GM03348 (cell line): ENCODE measurements at regions not wholly inside any gene's neighbourhood (a gene's known extent, or its start where the extent isn't known, plus 50 kb on each side); places are given as distances from the start of the nearest gene placed in this dataset.
"Not testable (repeated sequence)": the region's sequence is repeated elsewhere in the genome, so short reads cannot be mapped to it uniquely, and the experiment has no call there.

Source experiments
- DNase-seq: peaks from one replicate; pipeline ENCODE4 v3.0.0; 2012; ENCODE audit warnings: low spot score

GRCh38 chr21:28590026-28590425 is 402.7 kb downstream of the LTN1 start:
- DNase-seq, result no peak

GRCh38 chr21:28588997-28589396 is 403.7 kb downstream of the LTN1 start:
- no peak for DNase-seq

GRCh38 chr21:28587748-28588147 is 404.9 kb downstream of the LTN1 start:
- DNase-seq, result peak; percentile 42

- DNase-seq, result no peak
Observed at GRCh38 chr21:28581976-28582375, 410.7 kb downstream of the LTN1 start.

GRCh38 chr21:28581311-28581731 is 411.4 kb downstream of the LTN1 start:
- peak; percentile 48 for DNase-seq

- no peak for DNase-seq
Observed at GRCh38 chr21:28580585-28580984, 412.1 kb downstream of the LTN1 start.

- no peak for DNase-seq
Observed at GRCh38 chr21:28579986-28580550, 412.6 kb downstream of the LTN1 start.

- no peak for DNase-seq
Observed at GRCh38 chr21:28568692-28569091, 424.0 kb downstream of the LTN1 start.

- DNase-seq, result not testable (repeated sequence)
Observed at GRCh38 chr21:28563933-28564332, 428.7 kb downstream of the LTN1 start.

- DNase-seq, result no peak
Observed at GRCh38 chr21:28561772-28562171, 430.9 kb downstream of the LTN1 start.

GRCh38 chr21:28554660-28555475 is 437.8 kb downstream of the LTN1 start:
- peak; percentile 8 for DNase-seq

- no peak for DNase-seq
Observed at GRCh38 chr21:28550057-28550825, 442.4 kb downstream of the LTN1 start.

GRCh38 chr21:28548291-28548690 is 444.4 kb downstream of the LTN1 start:
- DNase-seq, result no peak

- no peak for DNase-seq
Observed at GRCh38 chr21:28547766-28548165, 444.9 kb downstream of the LTN1 start.

- no peak for DNase-seq
Observed at GRCh38 chr21:28543975-28544374, 448.7 kb downstream of the LTN1 start.

GRCh38 chr21:28541371-28542112 is 451.1 kb downstream of the LTN1 start:
- no peak for DNase-seq

- peak; percentile 21 for DNase-seq
Observed at GRCh38 chr21:28540514-28540913, 452.2 kb downstream of the LTN1 start.

- no peak for DNase-seq
Observed at GRCh38 chr21:28539623-28539988, 453.1 kb downstream of the LTN1 start.

GRCh38 chr21:28538987-28539622 is 453.6 kb downstream of the LTN1 start:
- no peak for DNase-seq

GRCh38 chr21:28537371-28538079 is 455.2 kb downstream of the LTN1 start:
- peak; percentile 66 for DNase-seq

GRCh38 chr21:28532446-28532845 is 460.2 kb downstream of the LTN1 start:
- DNase-seq, result no peak
